GM18508 (cell line): ENCODE measurements at regions not wholly inside any gene's neighbourhood (a gene's known extent, or its start where the extent isn't known, plus 50 kb on each side); places are given as distances from the start of the nearest gene placed in this dataset.

Source experiments
- ATAC-seq: cut with Tn5 transposase; IDR thresholded peaks from one replicate; pipeline ENCODE4 v1.9.1; 2021; ENCODE audit warnings: moderate number of reproducible peaks; ENCODE audit not compliant: insufficient read depth, unreplicated experiment

GRCh38 chr5:54628050-54628449 is 110.5 kb downstream of the SNX18 start:
- ATAC-seq, result no peak

GRCh38 chr5:54626407-54626806 is 108.8 kb downstream of the SNX18 start:
- no peak for ATAC-seq

- no peak for ATAC-seq
These were observed 107.4 kb downstream of the SNX18 start for GRCh38 chr5:54624805-54625568.

- ATAC-seq, result no peak
These were observed 104.2 kb downstream of the SNX18 start for GRCh38 chr5:54621709-54622108.

- ATAC-seq, result no peak
These were observed 103.5 kb downstream of the SNX18 start for GRCh38 chr5:54621048-54621447.

- ATAC-seq, result no peak
These were observed 102.8 kb downstream of the SNX18 start for GRCh38 chr5:54620141-54620933.

- ATAC-seq, result no peak
These were observed 102.2 kb downstream of the SNX18 start for GRCh38 chr5:54619731-54620130.

GRCh38 chr5:54616518-54617220 is 99.1 kb downstream of the SNX18 start:
- no peak for ATAC-seq

GRCh38 chr5:54616031-54616430 is 98.5 kb downstream of the SNX18 start:
- no peak for ATAC-seq

GRCh38 chr5:54615381-54615780 is 97.8 kb downstream of the SNX18 start:
- no peak for ATAC-seq

GRCh38 chr5:54612711-54613110 is 95.2 kb downstream of the SNX18 start:
- ATAC-seq, result no peak

GRCh38 chr5:54611290-54611951 is 93.9 kb downstream of the SNX18 start:
- ATAC-seq, result no peak

- peak; percentile 97 for ATAC-seq
These were observed 92.8 kb downstream of the SNX18 start for GRCh38 chr5:54610197-54610944.

- no peak for ATAC-seq
These were observed 91.0 kb downstream of the SNX18 start for GRCh38 chr5:54608423-54609085.

- no peak for ATAC-seq
These were observed 89.4 kb downstream of the SNX18 start for GRCh38 chr5:54607006-54607405.

- ATAC-seq, result no peak
These were observed 85.8 kb downstream of the SNX18 start for GRCh38 chr5:54603372-54603771.

- no peak for ATAC-seq
These were observed 84.9 kb downstream of the SNX18 start for GRCh38 chr5:54602475-54602874.

- ATAC-seq, result no peak
These were observed 84.1 kb downstream of the SNX18 start for GRCh38 chr5:54601411-54602230.
